Right lobe of liver (tissue), 4 donors: ENCODE measurements at regions not wholly inside any gene's neighbourhood (a gene's known extent, or its start where the extent isn't known, plus 50 kb on each side); places are given as distances from the start of the nearest gene placed in this dataset.

Source experiments
- CTCF ChIP-seq, 4 donors: fragments of 200-600 bp in 3 of 4; fragments of 450-650 bp in 1 of 4; IDR thresholded peaks; one replicate each; pipeline versions ENCODE4 v1.5.1 to v1.8.0; 2016 to 2022; ENCODE audit warnings: antibody characterized with exemption in 4 of 4, mild to moderate bottlenecking in 2 of 4
- POLR2A ChIP-seq: fragments of 450-650 bp; IDR thresholded peaks from one replicate; pipeline ENCODE4 v1.6.1; 2017; ENCODE audit warnings: antibody characterized with exemption, mild to moderate bottlenecking
- donor health status: DM: no; HTN: no; CAD: no.
- donor health status: DM: no; HTN: no; CAD: no.
- donor health status: DM: no; HTN: yes; CAD: no.

- TF ChIP-seq CTCF (IDR thresholded peaks at IDR 0.05) (no peak), POLR2A (no peak)
Measured at GRCh38 chr9:113668061-113668460, 204.5 kb downstream of the RGS3 start.
